Keratinocyte (primary cell): ENCODE measurements at regions not wholly inside any gene's neighbourhood (a gene's known extent, or its start where the extent isn't known, plus 50 kb on each side); places are given as distances from the start of the nearest gene placed in this dataset.

Experiments
- DNase-seq: peaks from one replicate; pipeline ENCODE4 v3.0.0-alpha.2; 2011; ENCODE audit warnings: low read depth, missing footprints, low spot score
- FAIRE-seq: peaks from 2 replicates; lab custom pipeline; 2011; peaks lifted over from hg19 to GRCh38; lab: Jason Lieb, UNC
- H2AFZ ChIP-seq: 2 replicates; pipeline ENCODE4 v1.6.0; 2012; ENCODE audit warnings: low read length, control low read depth, inconsistent platforms; ENCODE audit not compliant: control insufficient read depth
- H3K27ac ChIP-seq: 2 replicates; pipeline ENCODE4 v1.5.1; 2011; ENCODE audit warnings: low read length; ENCODE audit not compliant: control insufficient read depth, insufficient read depth
- H3K27me3 ChIP-seq: 3 replicates; pipeline ENCODE4 v1.6.0; 2011; ENCODE audit warnings: low read length; ENCODE audit not compliant: control insufficient read depth, insufficient read depth; ENCODE audit errors: extremely low read depth
- H3K36me3 ChIP-seq, 2 experiments: 2 replicates in 1 of 2; 3 replicates in 1 of 2; pipeline ENCODE4 v1.5.1; 2011; ENCODE audit warnings: low read length in 2 of 2, mild to moderate bottlenecking in 1 of 2; ENCODE audit not compliant: control insufficient read depth in 2 of 2, insufficient read depth in 2 of 2; ENCODE audit errors: extremely low read depth in 1 of 2
- H3K4me1 ChIP-seq: 3 replicates; pipeline ENCODE4 v1.5.1; 2011; ENCODE audit warnings: low read length; ENCODE audit not compliant: control insufficient read depth, insufficient read depth; ENCODE audit errors: extremely low read depth
- H3K4me2 ChIP-seq: 3 replicates; pipeline ENCODE4 v1.6.0; 2011; ENCODE audit warnings: low read depth, low read length; ENCODE audit not compliant: control insufficient read depth, insufficient read depth; ENCODE audit errors: extremely low read depth
- H3K4me3 ChIP-seq, 3 experiments: fragments of 200-600 bp in 1 of 3; sonication (generic) in 1 of 3; 2 replicates in 2 of 3; 3 replicates in 1 of 3; pipeline ENCODE4 v1.5.1; 2011 to 2016; ENCODE audit warnings: low read length in 3 of 3, mild to moderate bottlenecking in 3 of 3, control low read depth in 2 of 3, inconsistent platforms in 1 of 3, low read depth in 1 of 3, mixed read lengths in 1 of 3, mixed run types in 1 of 3, moderate library complexity in 1 of 3; ENCODE audit not compliant: control insufficient read depth in 2 of 3, insufficient read depth in 2 of 3; ENCODE audit errors: extremely low read depth in 1 of 3
- H3K79me2 ChIP-seq: 2 replicates; pipeline ENCODE4 v1.6.0; 2012; ENCODE audit warnings: low read length; ENCODE audit not compliant: control insufficient read depth, insufficient read depth
- H3K9ac ChIP-seq: 3 replicates; pipeline ENCODE4 v1.6.0; 2011; ENCODE audit warnings: low read length; ENCODE audit not compliant: control insufficient read depth, insufficient read depth; ENCODE audit errors: extremely low read depth
- H3K9me1 ChIP-seq: 3 replicates; pipeline ENCODE4 v1.6.0; 2011; ENCODE audit warnings: low read length; ENCODE audit not compliant: control insufficient read depth, insufficient read depth; ENCODE audit errors: extremely low read depth
- H3K9me3 ChIP-seq: 2 replicates; pipeline ENCODE4 v1.5.1; 2012; ENCODE audit warnings: low read depth, low read length; ENCODE audit not compliant: control insufficient read depth
- H4K20me1 ChIP-seq: 3 replicates; pipeline ENCODE4 v1.6.0; 2011; ENCODE audit warnings: low read length; ENCODE audit not compliant: control insufficient read depth, insufficient read depth; ENCODE audit errors: extremely low read depth
- EZH2 ChIP-seq: IDR thresholded peaks from one replicate; pipeline ENCODE4 v1.6.1; 2012; ENCODE audit warnings: inconsistent platforms, mild to moderate bottlenecking, low read length, moderate library complexity
- dilution Hi-C: fragments of 300-500 bp; cut with MboI; formaldehyde crosslinking; loops from one replicate; pipeline ENCODE4 v1.7.0; 2020; ENCODE audit warnings: low sequenced_read_pairs; ENCODE audit not compliant: extremely low pct_ligation_motif_present
- TF ChIP-seq, protein P1 (sequence below), 3 experiments: IDR thresholded peaks in 1 of 3; conservative IDR thresholded peaks in 1 of 3; optimal IDR thresholded peaks in 1 of 3; 2 replicates in 2 of 3; 3 replicates in 1 of 3; pipeline versions ENCODE3 to v1.5.1; 2011; ENCODE audit warnings: low read length in 3 of 3, mild to moderate bottlenecking in 3 of 3, moderate library complexity in 2 of 3, control low read depth in 1 of 3, inconsistent platforms in 1 of 3; ENCODE audit not compliant: insufficient read depth in 2 of 3; ENCODE audit errors: extremely low read depth in 1 of 3

DNA sequence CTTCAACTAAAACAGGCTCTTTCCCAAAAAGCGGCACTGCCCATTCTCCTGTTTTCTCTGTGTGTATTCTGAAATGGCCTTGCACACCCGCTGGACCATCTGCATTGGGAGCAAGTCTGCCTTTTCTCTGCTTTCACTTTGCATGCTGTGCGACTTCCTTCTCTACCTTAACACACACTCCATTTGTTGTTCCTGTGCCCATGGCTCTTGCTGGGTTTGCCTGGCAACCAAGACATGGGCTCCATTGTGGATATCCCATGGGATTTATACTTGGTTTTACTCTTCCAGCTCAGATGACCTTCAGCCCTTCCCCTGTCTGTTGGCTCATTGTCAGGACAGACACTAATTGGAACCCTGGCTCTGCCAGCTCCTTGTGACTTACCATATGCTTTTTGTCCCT is 465.3 kb downstream of the REEP3 start:
- no peaks in the 10 kb centered on the region for H3K9me1 ChIP-seq
- dilution Hi-C loops, result no loop called here
- no peak overlapping the region for H3K4me2 ChIP-seq
- no peak overlapping the region for H3K27ac ChIP-seq
- H3K4me3 ChIP-seq, result no peak overlapping the region
- no peaks in the 10 kb centered on the region for H3K79me2 ChIP-seq
- H3K4me1 ChIP-seq, result no peaks in the 10 kb centered on the region
- H3K9me3 ChIP-seq, result no peaks in the 10 kb centered on the region
- no peaks in the 10 kb centered on the region for H3K36me3 ChIP-seq
- FAIRE-seq (no peak), DNase-seq (no peak)
- no peak overlapping the region for H2AFZ ChIP-seq
- H3K9ac ChIP-seq, result no peak overlapping the region
- H4K20me1 ChIP-seq, result no peaks in the 10 kb centered on the region
- TF ChIP-seq, protein P1, sequence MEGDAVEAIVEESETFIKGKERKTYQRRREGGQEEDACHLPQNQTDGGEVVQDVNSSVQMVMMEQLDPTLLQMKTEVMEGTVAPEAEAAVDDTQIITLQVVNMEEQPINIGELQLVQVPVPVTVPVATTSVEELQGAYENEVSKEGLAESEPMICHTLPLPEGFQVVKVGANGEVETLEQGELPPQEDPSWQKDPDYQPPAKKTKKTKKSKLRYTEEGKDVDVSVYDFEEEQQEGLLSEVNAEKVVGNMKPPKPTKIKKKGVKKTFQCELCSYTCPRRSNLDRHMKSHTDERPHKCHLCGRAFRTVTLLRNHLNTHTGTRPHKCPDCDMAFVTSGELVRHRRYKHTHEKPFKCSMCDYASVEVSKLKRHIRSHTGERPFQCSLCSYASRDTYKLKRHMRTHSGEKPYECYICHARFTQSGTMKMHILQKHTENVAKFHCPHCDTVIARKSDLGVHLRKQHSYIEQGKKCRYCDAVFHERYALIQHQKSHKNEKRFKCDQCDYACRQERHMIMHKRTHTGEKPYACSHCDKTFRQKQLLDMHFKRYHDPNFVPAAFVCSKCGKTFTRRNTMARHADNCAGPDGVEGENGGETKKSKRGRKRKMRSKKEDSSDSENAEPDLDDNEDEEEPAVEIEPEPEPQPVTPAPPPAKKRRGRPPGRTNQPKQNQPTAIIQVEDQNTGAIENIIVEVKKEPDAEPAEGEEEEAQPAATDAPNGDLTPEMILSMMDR (optimal IDR thresholded peaks at IDR 0.05 in 1 of 3, IDR thresholded peaks at IDR 0.05 in 1 of 3, conservative IDR thresholded peaks at IDR 0.05 in 1 of 3; ENCODE audit: extremely low read depth in 1 of 3, insufficient read depth in 2 of 3, low read length in 3 of 3), result no peak
- no peak for TF ChIP-seq EZH2
- no peaks in the 10 kb centered on the region for H3K27me3 ChIP-seq

DNA sequence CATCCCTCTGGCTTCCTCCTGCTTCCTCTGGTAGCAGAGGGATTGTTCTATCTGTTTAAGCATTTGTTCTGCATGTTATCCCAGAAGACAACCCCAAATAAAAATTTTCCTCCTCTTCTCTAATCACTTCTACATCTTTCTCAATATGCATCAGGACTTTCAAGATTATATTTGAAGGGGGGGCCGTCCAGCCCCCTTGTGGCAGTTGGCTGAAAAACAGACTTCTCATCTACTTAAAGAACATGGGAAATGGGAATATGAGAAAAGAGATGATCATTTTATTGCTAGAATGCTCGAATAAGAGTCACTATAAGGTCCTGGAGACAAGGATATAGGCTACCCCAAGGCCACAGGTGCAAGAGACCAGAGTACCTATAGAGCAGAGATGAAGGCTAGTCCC is 466.0 kb downstream of the REEP3 start:
- Histone ChIP-seq H2AFZ (no peak overlapping the region), H3K27ac (no peak overlapping the region), H3K9me3 (no peaks in the 10 kb centered on the region), H3K4me3 (no peak overlapping the region), H3K9ac (no peak overlapping the region), H3K4me1 (no peaks in the 10 kb centered on the region), H3K36me3 (no peaks in the 10 kb centered on the region), H3K4me2 (no peak overlapping the region), H4K20me1 (no peaks in the 10 kb centered on the region), H3K9me1 (no peaks in the 10 kb centered on the region), H3K27me3 (no peaks in the 10 kb centered on the region), H3K79me2 (no peaks in the 10 kb centered on the region)
- dilution Hi-C loops, result no loop called here
- TF ChIP-seq EZH2, result no peak
- TF ChIP-seq, protein P1 (optimal IDR thresholded peaks at IDR 0.05 in 1 of 3, IDR thresholded peaks at IDR 0.05 in 1 of 3, conservative IDR thresholded peaks at IDR 0.05 in 1 of 3; ENCODE audit: extremely low read depth in 1 of 3, insufficient read depth in 2 of 3, low read length in 3 of 3), result no peak
- no peak for FAIRE-seq
- DNase-seq, result no peak
